Keratinocyte (primary cell): ENCODE measurements at regions not wholly inside any gene's neighbourhood (a gene's known extent, or its start where the extent isn't known, plus 50 kb on each side); places are given as distances from the start of the nearest gene placed in this dataset.

Source experiments
- DNase-seq: peaks from one replicate; pipeline ENCODE4 v3.0.0-alpha.2; 2011; ENCODE audit warnings: low read depth, missing footprints, low spot score
- FAIRE-seq: peaks from 2 replicates; lab custom pipeline; 2011; peaks lifted over from hg19 to GRCh38; lab: Jason Lieb, UNC
- H2AFZ ChIP-seq: 2 replicates; pipeline ENCODE4 v1.6.0; 2012; ENCODE audit warnings: low read length, control low read depth, inconsistent platforms; ENCODE audit not compliant: control insufficient read depth
- H3K27ac ChIP-seq: 2 replicates; pipeline ENCODE4 v1.5.1; 2011; ENCODE audit warnings: low read length; ENCODE audit not compliant: control insufficient read depth, insufficient read depth
- H3K27me3 ChIP-seq: 3 replicates; pipeline ENCODE4 v1.6.0; 2011; ENCODE audit warnings: low read length; ENCODE audit not compliant: control insufficient read depth, insufficient read depth; ENCODE audit errors: extremely low read depth
- H3K36me3 ChIP-seq, 2 experiments: 2 replicates in 1 of 2; 3 replicates in 1 of 2; pipeline ENCODE4 v1.5.1; 2011; ENCODE audit warnings: low read length in 2 of 2, mild to moderate bottlenecking in 1 of 2; ENCODE audit not compliant: control insufficient read depth in 2 of 2, insufficient read depth in 2 of 2; ENCODE audit errors: extremely low read depth in 1 of 2
- H3K4me1 ChIP-seq: 3 replicates; pipeline ENCODE4 v1.5.1; 2011; ENCODE audit warnings: low read length; ENCODE audit not compliant: control insufficient read depth, insufficient read depth; ENCODE audit errors: extremely low read depth
- H3K4me2 ChIP-seq: 3 replicates; pipeline ENCODE4 v1.6.0; 2011; ENCODE audit warnings: low read depth, low read length; ENCODE audit not compliant: control insufficient read depth, insufficient read depth; ENCODE audit errors: extremely low read depth
- H3K4me3 ChIP-seq, 3 experiments: fragments of 200-600 bp in 1 of 3; sonication (generic) in 1 of 3; 2 replicates in 2 of 3; 3 replicates in 1 of 3; pipeline ENCODE4 v1.5.1; 2011 to 2016; ENCODE audit warnings: low read length in 3 of 3, mild to moderate bottlenecking in 3 of 3, control low read depth in 2 of 3, inconsistent platforms in 1 of 3, low read depth in 1 of 3, mixed read lengths in 1 of 3, mixed run types in 1 of 3, moderate library complexity in 1 of 3; ENCODE audit not compliant: control insufficient read depth in 2 of 3, insufficient read depth in 2 of 3; ENCODE audit errors: extremely low read depth in 1 of 3
- H3K79me2 ChIP-seq: 2 replicates; pipeline ENCODE4 v1.6.0; 2012; ENCODE audit warnings: low read length; ENCODE audit not compliant: control insufficient read depth, insufficient read depth
- H3K9ac ChIP-seq: 3 replicates; pipeline ENCODE4 v1.6.0; 2011; ENCODE audit warnings: low read length; ENCODE audit not compliant: control insufficient read depth, insufficient read depth; ENCODE audit errors: extremely low read depth
- H3K9me1 ChIP-seq: 3 replicates; pipeline ENCODE4 v1.6.0; 2011; ENCODE audit warnings: low read length; ENCODE audit not compliant: control insufficient read depth, insufficient read depth; ENCODE audit errors: extremely low read depth
- H3K9me3 ChIP-seq: 2 replicates; pipeline ENCODE4 v1.5.1; 2012; ENCODE audit warnings: low read depth, low read length; ENCODE audit not compliant: control insufficient read depth
- H4K20me1 ChIP-seq: 3 replicates; pipeline ENCODE4 v1.6.0; 2011; ENCODE audit warnings: low read length; ENCODE audit not compliant: control insufficient read depth, insufficient read depth; ENCODE audit errors: extremely low read depth
- EZH2 ChIP-seq: IDR thresholded peaks from one replicate; pipeline ENCODE4 v1.6.1; 2012; ENCODE audit warnings: inconsistent platforms, mild to moderate bottlenecking, low read length, moderate library complexity
- dilution Hi-C: fragments of 300-500 bp; cut with MboI; formaldehyde crosslinking; loops from one replicate; pipeline ENCODE4 v1.7.0; 2020; ENCODE audit warnings: low sequenced_read_pairs; ENCODE audit not compliant: extremely low pct_ligation_motif_present
- TF ChIP-seq, protein P1 (sequence below), 3 experiments: IDR thresholded peaks in 1 of 3; conservative IDR thresholded peaks in 1 of 3; optimal IDR thresholded peaks in 1 of 3; 2 replicates in 2 of 3; 3 replicates in 1 of 3; pipeline versions ENCODE3 to v1.5.1; 2011; ENCODE audit warnings: low read length in 3 of 3, mild to moderate bottlenecking in 3 of 3, moderate library complexity in 2 of 3, control low read depth in 1 of 3, inconsistent platforms in 1 of 3; ENCODE audit not compliant: insufficient read depth in 2 of 3; ENCODE audit errors: extremely low read depth in 1 of 3

DNA sequence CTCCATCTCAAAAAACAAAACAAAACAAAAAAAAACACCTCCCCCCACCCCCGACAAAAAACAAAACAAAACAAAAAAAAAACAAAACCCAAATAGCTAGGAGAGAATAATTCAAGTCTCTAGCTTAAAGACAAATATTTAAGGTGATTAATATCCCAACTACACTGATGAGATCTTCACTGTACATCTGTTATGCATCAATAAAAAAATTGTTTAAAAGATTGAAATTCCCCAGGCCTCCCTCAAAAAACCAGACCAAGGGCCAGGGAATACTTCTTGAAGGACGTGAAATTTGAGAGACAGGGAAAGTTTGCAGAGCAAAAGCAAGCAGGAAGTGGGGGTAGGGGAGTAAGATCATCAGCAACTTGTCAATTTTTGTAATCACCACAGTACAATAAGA lies 232.6 kb downstream of the REEP3 start:
- no peak for FAIRE-seq
- dilution Hi-C loops = no loop called here

DNA sequence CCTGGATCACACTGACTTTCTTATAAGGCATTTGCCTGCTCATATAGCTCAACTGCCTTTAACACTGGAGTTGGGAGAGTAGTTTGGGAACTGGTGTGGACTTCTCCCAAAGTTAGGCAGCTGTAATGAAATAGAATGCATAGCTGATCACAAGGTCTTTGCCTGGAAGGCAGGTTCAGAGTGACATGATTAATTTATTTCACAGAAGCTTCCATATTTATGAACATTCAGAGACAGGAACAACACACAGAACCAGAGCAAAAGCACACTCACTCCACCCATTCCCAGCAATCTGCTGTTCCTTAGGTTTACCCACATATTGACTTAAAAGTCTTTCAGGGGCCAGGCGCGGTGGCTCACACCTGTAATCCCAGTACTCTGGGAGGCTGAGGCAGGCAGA lies 234.2 kb downstream of the REEP3 start:
- Histone ChIP-seq H3K9ac (no peak overlapping the region), H3K27me3 (no peaks in the 10 kb centered on the region), H3K4me3 (no peak overlapping the region), H3K9me1 (no peaks in the 10 kb centered on the region), H3K36me3 (no peaks in the 10 kb centered on the region), H3K79me2 (no peaks in the 10 kb centered on the region), H3K27ac (no peak overlapping the region), H3K4me2 (no peak overlapping the region), H3K9me3 (no peaks in the 10 kb centered on the region), H3K4me1 (no peaks in the 10 kb centered on the region), H2AFZ (no peak overlapping the region), H4K20me1 (no peaks in the 10 kb centered on the region)
- dilution Hi-C loops = no loop called here
- DNase-seq (no peak), FAIRE-seq (no peak)
- no peak for TF ChIP-seq EZH2
- TF ChIP-seq, protein P1, sequence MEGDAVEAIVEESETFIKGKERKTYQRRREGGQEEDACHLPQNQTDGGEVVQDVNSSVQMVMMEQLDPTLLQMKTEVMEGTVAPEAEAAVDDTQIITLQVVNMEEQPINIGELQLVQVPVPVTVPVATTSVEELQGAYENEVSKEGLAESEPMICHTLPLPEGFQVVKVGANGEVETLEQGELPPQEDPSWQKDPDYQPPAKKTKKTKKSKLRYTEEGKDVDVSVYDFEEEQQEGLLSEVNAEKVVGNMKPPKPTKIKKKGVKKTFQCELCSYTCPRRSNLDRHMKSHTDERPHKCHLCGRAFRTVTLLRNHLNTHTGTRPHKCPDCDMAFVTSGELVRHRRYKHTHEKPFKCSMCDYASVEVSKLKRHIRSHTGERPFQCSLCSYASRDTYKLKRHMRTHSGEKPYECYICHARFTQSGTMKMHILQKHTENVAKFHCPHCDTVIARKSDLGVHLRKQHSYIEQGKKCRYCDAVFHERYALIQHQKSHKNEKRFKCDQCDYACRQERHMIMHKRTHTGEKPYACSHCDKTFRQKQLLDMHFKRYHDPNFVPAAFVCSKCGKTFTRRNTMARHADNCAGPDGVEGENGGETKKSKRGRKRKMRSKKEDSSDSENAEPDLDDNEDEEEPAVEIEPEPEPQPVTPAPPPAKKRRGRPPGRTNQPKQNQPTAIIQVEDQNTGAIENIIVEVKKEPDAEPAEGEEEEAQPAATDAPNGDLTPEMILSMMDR (optimal IDR thresholded peaks at IDR 0.05 in 1 of 3, IDR thresholded peaks at IDR 0.05 in 1 of 3, conservative IDR thresholded peaks at IDR 0.05 in 1 of 3; ENCODE audit: extremely low read depth in 1 of 3, insufficient read depth in 2 of 3, low read length in 3 of 3) = no peak

More for the DNA sequence above, 232.6 kb downstream of the REEP3 start:
- H3K4me2 ChIP-seq = no peak overlapping the region
- no peak overlapping the region for H3K27ac ChIP-seq
- H3K9me1 ChIP-seq = no peaks in the 10 kb centered on the region
- no peak for DNase-seq
- TF ChIP-seq, protein P1 (optimal IDR thresholded peaks at IDR 0.05 in 1 of 3, IDR thresholded peaks at IDR 0.05 in 1 of 3, conservative IDR thresholded peaks at IDR 0.05 in 1 of 3; ENCODE audit: extremely low read depth in 1 of 3, insufficient read depth in 2 of 3, low read length in 3 of 3) = no peak
- TF ChIP-seq EZH2 = no peak
- no peaks in the 10 kb centered on the region for H3K9me3 ChIP-seq
- H3K36me3 ChIP-seq = no peaks in the 10 kb centered on the region
- no peaks in the 10 kb centered on the region for H4K20me1 ChIP-seq
- no peaks in the 10 kb centered on the region for H3K79me2 ChIP-seq
- no peaks in the 10 kb centered on the region for H3K27me3 ChIP-seq
- no peak overlapping the region for H3K4me3 ChIP-seq
- no peak overlapping the region for H3K9ac ChIP-seq
- no peak overlapping the region for H2AFZ ChIP-seq
- H3K4me1 ChIP-seq = no peaks in the 10 kb centered on the region
